ENCODE measurements at regions not wholly inside any gene's neighbourhood (a gene's known extent, or its start where the extent isn't known, plus 50 kb on each side); places are given as distances from the start of the nearest gene placed in this dataset.

GRCh38 chr7:24213311-24213710, 70.7 kb upstream of the NPY start:
- DNase-seq = no peak

GRCh38 chr7:24214670-24215069, 69.3 kb upstream of the NPY start:
- DNase-seq = no peak

GRCh38 chr7:24216576-24217125, 67.3 kb upstream of the NPY start:
- DNase-seq = peak; percentile 81

GRCh38 chr7:24221500-24221899, 62.5 kb upstream of the NPY start:
- DNase-seq = no peak

DNA sequence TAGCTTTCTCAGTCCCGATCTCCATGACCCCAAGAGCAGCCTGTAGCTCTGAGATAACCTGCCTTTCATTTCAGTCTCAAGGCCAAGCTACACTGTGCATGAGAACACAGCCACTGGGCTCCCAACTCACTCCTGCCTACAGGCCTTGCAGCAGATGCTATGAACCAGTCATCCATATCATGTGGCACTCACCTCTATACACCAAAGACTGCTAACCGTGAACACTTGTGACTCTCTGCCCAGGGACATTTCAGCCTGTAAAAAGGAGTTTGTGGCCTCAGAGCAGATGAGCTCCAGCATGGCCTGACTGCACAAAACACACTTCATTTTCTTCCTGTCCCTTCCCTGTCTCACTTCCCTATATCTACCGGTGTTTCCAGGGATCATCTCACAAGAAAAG, 56.9 kb upstream of the NPY start:
- DNase-seq = no peak

DNA sequence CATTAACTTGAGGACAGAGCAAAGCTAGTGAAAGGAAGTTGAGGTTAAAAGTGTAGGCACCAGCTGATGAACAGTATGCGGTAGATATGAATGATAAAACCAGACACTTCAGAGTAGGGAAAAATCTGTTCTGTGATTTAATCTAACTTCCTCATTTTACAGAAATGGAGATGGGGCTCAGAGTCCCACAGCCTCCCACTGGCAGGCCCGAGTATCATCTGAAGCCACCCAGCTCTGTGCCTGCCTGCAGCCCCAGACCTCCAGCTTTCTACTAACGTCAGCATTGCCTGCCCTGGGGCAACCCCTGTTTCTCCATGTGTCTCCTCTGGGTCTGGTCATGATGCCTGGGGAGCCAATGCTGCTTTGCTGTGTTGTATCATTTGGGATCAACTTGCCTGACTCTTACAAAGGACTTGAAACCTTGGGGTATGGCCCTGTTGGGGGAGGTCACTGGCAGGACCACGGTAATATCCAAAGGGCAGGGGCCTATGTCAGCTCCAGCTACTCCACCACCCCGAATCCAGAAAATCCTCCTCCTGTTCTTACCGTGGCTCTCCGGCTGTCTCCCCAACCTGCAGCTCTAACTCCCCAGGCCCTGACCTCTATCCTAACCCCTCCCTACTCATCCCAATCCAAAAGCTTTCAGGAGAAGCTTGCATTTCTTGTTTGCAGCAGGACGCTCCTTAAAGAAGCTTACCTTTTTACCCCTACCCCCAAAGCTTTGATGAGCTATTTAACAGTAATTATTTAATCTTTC, 56.2 kb upstream of the NPY start:
- DNase-seq = no peak

GRCh38 chr7:24229481-24230226, 54.3 kb upstream of the NPY start:
- no peak for DNase-seq

DNA sequence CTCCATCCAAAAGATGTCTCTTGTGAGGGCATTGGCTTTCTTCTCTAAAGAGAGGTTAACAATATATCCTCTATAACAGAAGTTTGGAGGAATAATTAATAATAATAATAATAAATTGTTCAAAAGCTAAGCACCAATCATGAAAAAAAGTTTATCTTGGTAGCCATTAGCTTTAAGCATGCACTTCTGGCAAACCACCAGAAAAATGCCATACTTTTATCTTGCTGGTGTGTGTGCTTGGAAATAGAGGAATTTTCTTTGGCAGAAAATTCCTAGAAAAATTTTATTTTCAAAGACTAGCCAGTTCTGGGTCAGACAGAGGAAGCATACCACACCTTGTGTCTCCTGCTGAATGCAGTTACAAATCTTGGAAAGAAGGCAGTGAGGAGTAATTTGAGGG, 52.5 kb upstream of the NPY start:
- DNase-seq = no peak

DNA sequence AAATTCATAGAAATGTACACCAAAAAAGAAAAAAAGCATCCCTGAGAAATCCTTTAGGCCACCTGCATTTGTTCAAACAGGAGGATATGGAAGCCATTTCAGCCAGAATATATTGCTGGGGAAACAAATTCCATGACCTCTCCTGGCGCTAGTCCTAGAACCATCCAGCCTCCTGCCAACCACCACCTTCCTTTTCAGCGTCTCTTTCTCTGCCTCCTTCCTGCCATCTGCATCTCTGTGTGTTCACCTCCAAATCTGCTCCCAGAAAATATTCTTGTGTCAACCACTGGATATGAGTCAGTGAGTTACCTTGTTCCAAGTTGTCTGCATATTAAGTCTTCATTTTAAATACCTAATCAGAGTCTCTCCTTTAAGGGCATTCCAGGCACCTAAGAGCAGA, 50.6 kb upstream of the NPY start:
- no peak for DNase-seq

All from fibroblast of skin of abdomen (primary cell).